ENCODE measurements at regions not wholly inside any gene's neighbourhood (a gene's known extent, or its start where the extent isn't known, plus 50 kb on each side); places are given as distances from the start of the nearest gene placed in this dataset.

- ATAC-seq (no peak), DNase-seq (no peak)
- Mint-ChIP-seq H3K4me3 (no peak overlapping the region), H3K9me3 (peaks cover 8 to 18% of the 10 kb centered on the region in 2 donors), H3K36me3 (peaks cover 9% of the 10 kb centered on the region), H3K4me1 (no peaks in the 10 kb centered on the region), H3K27ac (no peak overlapping the region), H3K27me3 (ENCODE audit: low read depth in 2 of 2) (no peaks in the 10 kb centered on the region)
- H3K27me3 ChIP-seq (ENCODE audit: control insufficient read depth, insufficient read depth, low read length), result no peaks in the 10 kb centered on the region
- TF ChIP-seq, protein P1, sequence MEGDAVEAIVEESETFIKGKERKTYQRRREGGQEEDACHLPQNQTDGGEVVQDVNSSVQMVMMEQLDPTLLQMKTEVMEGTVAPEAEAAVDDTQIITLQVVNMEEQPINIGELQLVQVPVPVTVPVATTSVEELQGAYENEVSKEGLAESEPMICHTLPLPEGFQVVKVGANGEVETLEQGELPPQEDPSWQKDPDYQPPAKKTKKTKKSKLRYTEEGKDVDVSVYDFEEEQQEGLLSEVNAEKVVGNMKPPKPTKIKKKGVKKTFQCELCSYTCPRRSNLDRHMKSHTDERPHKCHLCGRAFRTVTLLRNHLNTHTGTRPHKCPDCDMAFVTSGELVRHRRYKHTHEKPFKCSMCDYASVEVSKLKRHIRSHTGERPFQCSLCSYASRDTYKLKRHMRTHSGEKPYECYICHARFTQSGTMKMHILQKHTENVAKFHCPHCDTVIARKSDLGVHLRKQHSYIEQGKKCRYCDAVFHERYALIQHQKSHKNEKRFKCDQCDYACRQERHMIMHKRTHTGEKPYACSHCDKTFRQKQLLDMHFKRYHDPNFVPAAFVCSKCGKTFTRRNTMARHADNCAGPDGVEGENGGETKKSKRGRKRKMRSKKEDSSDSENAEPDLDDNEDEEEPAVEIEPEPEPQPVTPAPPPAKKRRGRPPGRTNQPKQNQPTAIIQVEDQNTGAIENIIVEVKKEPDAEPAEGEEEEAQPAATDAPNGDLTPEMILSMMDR (IDR thresholded peaks at IDR 0.05), result no peak
- intact Hi-C loops (cut with micrococcal nuclease), result no loop called here
- WGBS (ENCODE audit: insufficient coverage), result 71% methylated on average over 3 of the region's 5 CpGs
- peaks cover 6% of the 10 kb centered on the region for H3K9me3 ChIP-seq (ENCODE audit: control insufficient read depth, insufficient read depth, low read length)
- H3K27ac ChIP-seq (ENCODE audit: low read length), result no peak overlapping the region
- no peak overlapping the region for H3K4me3 ChIP-seq (ENCODE audit: low read length)
- H3K4me1 ChIP-seq (ENCODE audit: control insufficient read depth, insufficient read depth, low read length), result no peaks in the 10 kb centered on the region
- no peaks in the 10 kb centered on the region for H3K36me3 ChIP-seq (ENCODE audit: control insufficient read depth, insufficient read depth, low read length)
These were observed 445.2 kb upstream of the ZFP42 start for GRCh38 chr4:187550256-187550950.

- TF ChIP-seq, protein P1 (IDR thresholded peaks at IDR 0.05), result no peak
- peaks cover 9% of the 10 kb centered on the region for H3K36me3 Mint-ChIP-seq
- ATAC-seq (no peak), DNase-seq (no peak)
- Histone ChIP-seq H3K27ac (ENCODE audit: low read length) (no peak overlapping the region), H3K36me3 (ENCODE audit: control insufficient read depth, insufficient read depth, low read length) (no peaks in the 10 kb centered on the region), H3K4me3 (ENCODE audit: low read length) (no peak overlapping the region), H3K4me1 (ENCODE audit: control insufficient read depth, insufficient read depth, low read length) (no peaks in the 10 kb centered on the region), H3K9me3 (ENCODE audit: control insufficient read depth, insufficient read depth, low read length) (peaks cover 11% of the 10 kb centered on the region), H3K27me3 (ENCODE audit: control insufficient read depth, insufficient read depth, low read length) (no peaks in the 10 kb centered on the region)
- no peaks in the 10 kb centered on the region for H3K27me3 Mint-ChIP-seq (ENCODE audit: low read depth in 2 of 2)
- H3K4me3 Mint-ChIP-seq, result no peak overlapping the region
- 73% methylated on average over 3 of the region's 4 CpGs for WGBS (ENCODE audit: insufficient coverage)
- intact Hi-C loops (cut with micrococcal nuclease), result no loop called here
- no peak overlapping the region for H3K27ac Mint-ChIP-seq
- H3K9me3 Mint-ChIP-seq, result peaks cover 8 to 15% of the 10 kb centered on the region in 2 donors
- no peaks in the 10 kb centered on the region for H3K4me1 Mint-ChIP-seq
These were observed 442.8 kb upstream of the ZFP42 start for GRCh38 chr4:187552781-187553180.

DNA sequence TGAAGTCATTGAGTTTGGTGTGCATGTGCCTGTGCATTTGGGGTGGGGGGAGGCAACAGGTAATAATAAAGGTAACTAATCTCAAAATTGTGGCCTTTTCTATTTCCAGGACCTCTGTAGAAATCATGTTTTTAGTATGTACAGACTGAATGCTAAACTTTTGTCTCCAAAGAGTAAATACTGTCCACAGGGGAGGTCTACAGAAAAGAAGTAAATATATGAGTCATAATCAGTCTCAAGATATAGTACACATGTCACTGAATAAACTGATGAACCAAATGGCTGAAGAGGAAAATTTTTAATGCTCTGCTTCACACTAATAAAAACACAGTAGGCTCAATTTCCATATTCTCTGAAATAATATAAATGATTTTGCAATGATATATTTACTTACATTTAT lies 440.4 kb upstream of the ZFP42 start:
- peaks cover 9% of the 10 kb centered on the region for H3K9me3 ChIP-seq (ENCODE audit: control insufficient read depth, insufficient read depth, low read length)
- no peaks in the 10 kb centered on the region for H3K4me1 ChIP-seq (ENCODE audit: control insufficient read depth, insufficient read depth, low read length)
- TF ChIP-seq, protein P1 (IDR thresholded peaks at IDR 0.05), result no peak
- H3K36me3 ChIP-seq (ENCODE audit: control insufficient read depth, insufficient read depth, low read length), result no peaks in the 10 kb centered on the region
- H3K27ac ChIP-seq (ENCODE audit: low read length), result no peak overlapping the region
- H3K4me3 Mint-ChIP-seq, result no peak overlapping the region
- no peak for DNase-seq
- no peak overlapping the region for H3K4me3 ChIP-seq (ENCODE audit: low read length)
- intact Hi-C loops (cut with micrococcal nuclease), result no loop called here
- no peak for ATAC-seq
- H3K36me3 Mint-ChIP-seq, result no peaks in the 10 kb centered on the region
- no peaks in the 10 kb centered on the region for H3K4me1 Mint-ChIP-seq
- peaks cover 10 to 18% of the 10 kb centered on the region in 2 donors for H3K9me3 Mint-ChIP-seq
- H3K27me3 ChIP-seq (ENCODE audit: control insufficient read depth, insufficient read depth, low read length), result no peaks in the 10 kb centered on the region
- H3K27ac Mint-ChIP-seq, result no peak overlapping the region
- no peaks in the 10 kb centered on the region for H3K27me3 Mint-ChIP-seq (ENCODE audit: low read depth in 2 of 2)

DNA sequence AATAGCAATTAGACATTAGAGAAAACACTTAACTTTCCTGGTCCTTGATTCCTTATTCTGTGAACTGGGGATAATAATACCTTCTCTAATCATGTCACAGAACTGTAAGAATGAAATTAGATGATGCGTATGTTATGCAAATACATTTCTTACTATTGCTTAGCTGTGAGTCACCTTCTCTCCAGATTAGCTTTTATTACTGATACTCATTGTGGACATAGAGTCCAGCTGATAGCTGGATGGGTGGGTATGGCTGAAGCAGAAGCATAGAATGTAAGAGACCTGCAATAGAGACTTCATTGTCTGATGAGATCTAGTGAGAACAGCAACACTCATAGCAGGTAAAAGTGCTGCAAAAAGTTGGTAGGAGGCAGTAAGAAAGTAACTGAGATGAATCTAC lies 437.2 kb upstream of the ZFP42 start:
- Histone ChIP-seq H3K4me3 (ENCODE audit: low read length) (no peak overlapping the region), H3K27me3 (ENCODE audit: control insufficient read depth, insufficient read depth, low read length) (no peaks in the 10 kb centered on the region), H3K36me3 (ENCODE audit: control insufficient read depth, insufficient read depth, low read length) (no peaks in the 10 kb centered on the region), H3K9me3 (ENCODE audit: control insufficient read depth, insufficient read depth, low read length) (peaks cover 8% of the 10 kb centered on the region), H3K27ac (ENCODE audit: low read length) (no peak overlapping the region), H3K4me1 (ENCODE audit: control insufficient read depth, insufficient read depth, low read length) (no peaks in the 10 kb centered on the region)
- Mint-ChIP-seq H3K4me1 (no peaks in the 10 kb centered on the region), H3K27ac (no peak overlapping the region), H3K27me3 (ENCODE audit: low read depth in 2 of 2) (no peaks in the 10 kb centered on the region), H3K36me3 (no peaks in the 10 kb centered on the region), H3K9me3 (peaks cover 15 to 19% of the 10 kb centered on the region in 2 donors), H3K4me3 (no peak overlapping the region)
- ATAC-seq, result no peak
- intact Hi-C loops (cut with micrococcal nuclease), result no loop called here
- WGBS (ENCODE audit: insufficient coverage), result no CpG with 5 or more reads among the region's 1 CpG
- TF ChIP-seq, protein P1 (IDR thresholded peaks at IDR 0.05), result no peak
- DNase-seq, result no peak
